NCI-H446 (cell line): ENCODE measurements at regions not wholly inside any gene's neighbourhood (a gene's known extent, or its start where the extent isn't known, plus 50 kb on each side); places are given as distances from the start of the nearest gene placed in this dataset.
A peak's percentile ranks its signal among the peaks of the same experiment; 100 is the strongest.
"Not testable (repeated sequence)": the region's sequence is repeated elsewhere in the genome, so short reads cannot be mapped to it uniquely, and the experiment has no call there.

Source experiments
- DNase-seq, 2 experiments: peaks; one replicate each; lab custom pipeline; 2025; lab: John Stamatoyannopoulos, UW

GRCh38 chr16:85220964-85221731 is 108.9 kb upstream of the CIBAR2 start:
- no peak for DNase-seq

GRCh38 chr16:85221771-85222154 is 109.5 kb upstream of the CIBAR2 start:
- DNase-seq: no peak

GRCh38 chr16:85222155-85222863 is 110.0 kb upstream of the CIBAR2 start:
- DNase-seq: no peak

GRCh38 chr16:85225257-85225656 is 113.0 kb upstream of the CIBAR2 start:
- no peak for DNase-seq

- DNase-seq: no peak
Measured at GRCh38 chr16:85225721-85226120, 113.4 kb upstream of the CIBAR2 start.

GRCh38 chr16:85227084-85227945 is 115.0 kb upstream of the CIBAR2 start:
- peak in 1 of 2 experiments; percentile 57 for DNase-seq

GRCh38 chr16:85227946-85228862 is 115.9 kb upstream of the CIBAR2 start:
- DNase-seq: peak in 1 of 2 experiments; percentile 30

- DNase-seq: no peak
Measured at GRCh38 chr16:85228970-85229430, 116.7 kb upstream of the CIBAR2 start.

GRCh38 chr16:85229869-85230462 is 117.7 kb upstream of the CIBAR2 start:
- DNase-seq: no peak

- not testable (repeated sequence) for DNase-seq
Measured at GRCh38 chr16:85230764-85231383, 118.6 kb upstream of the CIBAR2 start.

- DNase-seq: peak in 1 of 2 experiments; percentile 30
Measured at GRCh38 chr16:85231959-85232358, 119.7 kb upstream of the CIBAR2 start.

- DNase-seq: no peak
Measured at GRCh38 chr16:85232369-85233142, 120.3 kb upstream of the CIBAR2 start.

GRCh38 chr16:85233516-85233915 is 121.2 kb upstream of the CIBAR2 start:
- no peak for DNase-seq

- DNase-seq: no peak
Measured at GRCh38 chr16:85234310-85235204, 122.3 kb upstream of the CIBAR2 start.

GRCh38 chr16:85235991-85236817 is 123.9 kb upstream of the CIBAR2 start:
- DNase-seq: no peak

GRCh38 chr16:85236818-85237150 is 124.5 kb upstream of the CIBAR2 start:
- no peak for DNase-seq

GRCh38 chr16:85237817-85238216 is 125.5 kb upstream of the CIBAR2 start:
- DNase-seq: no peak

GRCh38 chr16:85238233-85238647 is 126.0 kb upstream of the CIBAR2 start:
- peak; percentile 82 to 90 for DNase-seq
